ENCODE measurements at regions not wholly inside any gene's neighbourhood (a gene's known extent, or its start where the extent isn't known, plus 50 kb on each side); places are given as distances from the start of the nearest gene placed in this dataset.

DNA sequence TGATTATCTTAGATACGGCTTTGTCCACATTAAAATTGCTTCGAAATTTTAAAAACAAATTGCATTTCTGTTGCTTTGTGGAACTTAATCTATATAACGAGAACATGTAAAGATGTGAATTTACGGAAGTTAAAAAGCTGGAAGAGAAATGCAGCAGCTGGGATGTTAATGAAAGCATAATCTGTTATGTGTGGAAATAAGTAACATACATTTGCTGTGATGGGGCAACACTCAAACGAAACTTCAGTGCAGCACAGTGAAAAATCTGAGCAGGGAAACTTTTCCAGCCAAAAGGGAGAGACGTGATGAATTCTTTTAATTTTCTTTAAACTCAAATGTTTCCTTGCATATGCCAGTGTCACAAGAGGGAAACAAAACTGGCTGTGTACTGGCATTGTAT, 276.7 kb upstream of the LMCD1 start:
- TF ChIP-seq POLR2A (IDR thresholded peaks at IDR 0.05; ENCODE audit: low read depth, low read length) (no peak), POLR2AphosphoS5 (IDR thresholded peaks at IDR 0.05; ENCODE audit: low read depth, low read length) (no peak), TAF1 (IDR thresholded peaks at IDR 0.05; ENCODE audit: borderline replicate concordance, low read depth, low read length) (no peak)
